ENCODE measurements at regions not wholly inside any gene's neighbourhood (a gene's known extent, or its start where the extent isn't known, plus 50 kb on each side); places are given as distances from the start of the nearest gene placed in this dataset.
"Not testable (repeated sequence)": the region's sequence is repeated elsewhere in the genome, so short reads cannot be mapped to it uniquely, and the experiment has no call there.

DNA sequence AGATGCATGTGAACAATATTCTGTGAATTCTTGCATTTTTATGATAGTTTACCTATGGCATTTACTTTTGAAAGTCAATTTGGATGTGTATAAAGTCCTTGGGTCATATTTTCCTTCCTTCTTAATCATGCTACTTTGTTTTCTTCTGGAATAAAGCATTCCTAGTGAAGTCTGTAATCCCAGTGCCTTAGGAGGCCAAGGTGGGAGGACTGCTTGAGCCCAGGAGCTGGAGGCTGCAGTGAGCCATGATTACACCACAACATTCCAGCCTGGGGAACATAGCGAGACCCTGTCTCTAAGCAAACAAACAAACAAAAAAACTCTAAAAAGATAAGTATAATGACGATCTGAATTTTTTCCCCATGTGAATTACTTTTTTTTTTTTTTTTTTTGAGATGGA is 69.7 kb upstream of the SYNCRIP start:
- H3K4me2 ChIP-seq (ENCODE audit: insufficient read depth, low read length) = no peak overlapping the region
- H3K79me2 ChIP-seq (ENCODE audit: insufficient read depth, low read length) = no peaks in the 10 kb centered on the region
- no peaks in the 10 kb centered on the region for H3K4me1 ChIP-seq (ENCODE audit: insufficient read depth, low read length)
- no peaks in the 10 kb centered on the region for H3K36me3 ChIP-seq (ENCODE audit: insufficient read depth, low read length)
- no peaks in the 10 kb centered on the region for H4K20me1 ChIP-seq (ENCODE audit: insufficient read depth, low read length)
- H2AFZ ChIP-seq (ENCODE audit: low read depth, low read length) = no peak overlapping the region
- no peak for DNase-seq
- ATAC-seq (ENCODE audit: insufficient read depth, low read depth) = no peak
- H3K9ac ChIP-seq (ENCODE audit: low read depth, low read length) = no peak overlapping the region
- H3K27me3 ChIP-seq (ENCODE audit: insufficient read depth, low read length, poor library complexity) = no peaks in the 10 kb centered on the region
- H3K27ac ChIP-seq (ENCODE audit: low read length) = no peak overlapping the region
- peaks cover 3% of the 10 kb centered on the region for H3K9me3 ChIP-seq (ENCODE audit: insufficient read depth, low read length, severe bottlenecking)
- TF ChIP-seq EZH2 (IDR thresholded peaks at IDR 0.05; ENCODE audit: borderline replicate concordance, low read depth, low read length, severe bottlenecking) (no peak), CTCF (IDR thresholded peaks at IDR 0.05; ENCODE audit: borderline replicate concordance, extremely low read depth, low read length, poor library complexity, severe bottlenecking) (no peak)
- H3K4me3 ChIP-seq (ENCODE audit: low read depth in 1 of 2, low read length in 2 of 2) = no peak overlapping the region

- H3K4me3 ChIP-seq (ENCODE audit: low read depth in 1 of 2, low read length in 2 of 2); DNase-seq; H2AFZ ChIP-seq (ENCODE audit: low read depth, low read length); H3K4me1 ChIP-seq (ENCODE audit: insufficient read depth, low read length); H3K27ac ChIP-seq (ENCODE audit: low read length); H3K27me3 ChIP-seq (ENCODE audit: insufficient read depth, low read length, poor library complexity); H3K4me2 ChIP-seq (ENCODE audit: insufficient read depth, low read length); H4K20me1 ChIP-seq (ENCODE audit: insufficient read depth, low read length); H3K36me3 ChIP-seq (ENCODE audit: insufficient read depth, low read length); H3K79me2 ChIP-seq (ENCODE audit: insufficient read depth, low read length); ATAC-seq (ENCODE audit: insufficient read depth, low read depth); H3K9ac ChIP-seq (ENCODE audit: low read depth, low read length): not testable (repeated sequence)
- H3K9me3 ChIP-seq (ENCODE audit: insufficient read depth, low read length, severe bottlenecking) = peaks cover 11% of the 10 kb centered on the region
These were observed 64.9 kb upstream of the SYNCRIP start for GRCh38 chr6:85707515-85708145.

DNA sequence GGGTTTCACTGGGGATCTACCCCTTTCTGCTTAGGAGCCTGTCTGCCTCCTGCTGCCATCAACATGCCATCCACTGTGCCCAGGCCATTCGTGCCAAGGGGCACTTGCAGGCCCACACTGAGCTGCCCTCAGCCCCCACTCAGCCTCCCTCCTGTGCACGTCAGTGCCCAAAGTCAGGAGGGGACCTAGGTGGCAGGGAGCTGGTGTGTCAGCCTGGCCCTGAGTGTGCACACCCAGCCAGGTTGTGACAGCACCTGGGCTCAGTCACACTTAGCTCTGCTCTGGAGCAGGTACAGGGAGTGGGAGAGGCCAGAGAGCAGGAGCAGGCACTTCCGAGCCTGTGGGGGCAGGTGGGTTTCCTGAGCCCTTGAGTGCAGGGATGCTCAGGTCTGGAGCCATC is 63.6 kb upstream of the SYNCRIP start:
- Histone ChIP-seq H3K9ac (ENCODE audit: low read depth, low read length) (no peak overlapping the region), H2AFZ (ENCODE audit: low read depth, low read length) (no peak overlapping the region), H3K4me3 (ENCODE audit: low read depth in 1 of 2, low read length in 2 of 2) (no peak overlapping the region), H3K27me3 (ENCODE audit: insufficient read depth, low read length, poor library complexity) (no peaks in the 10 kb centered on the region), H3K36me3 (ENCODE audit: insufficient read depth, low read length) (no peaks in the 10 kb centered on the region), H3K79me2 (ENCODE audit: insufficient read depth, low read length) (no peaks in the 10 kb centered on the region), H4K20me1 (ENCODE audit: insufficient read depth, low read length) (no peaks in the 10 kb centered on the region), H3K4me2 (ENCODE audit: insufficient read depth, low read length) (no peak overlapping the region), H3K9me3 (ENCODE audit: insufficient read depth, low read length, severe bottlenecking) (peaks cover 11% of the 10 kb centered on the region), H3K27ac (ENCODE audit: low read length) (no peak overlapping the region), H3K4me1 (ENCODE audit: insufficient read depth, low read length) (no peaks in the 10 kb centered on the region)
- ATAC-seq (ENCODE audit: insufficient read depth, low read depth) (no peak), DNase-seq (no peak)
- TF ChIP-seq CTCF (IDR thresholded peaks at IDR 0.05; ENCODE audit: borderline replicate concordance, extremely low read depth, low read length, poor library complexity, severe bottlenecking) (no peak), EZH2 (IDR thresholded peaks at IDR 0.05; ENCODE audit: borderline replicate concordance, low read depth, low read length, severe bottlenecking) (no peak)

DNA sequence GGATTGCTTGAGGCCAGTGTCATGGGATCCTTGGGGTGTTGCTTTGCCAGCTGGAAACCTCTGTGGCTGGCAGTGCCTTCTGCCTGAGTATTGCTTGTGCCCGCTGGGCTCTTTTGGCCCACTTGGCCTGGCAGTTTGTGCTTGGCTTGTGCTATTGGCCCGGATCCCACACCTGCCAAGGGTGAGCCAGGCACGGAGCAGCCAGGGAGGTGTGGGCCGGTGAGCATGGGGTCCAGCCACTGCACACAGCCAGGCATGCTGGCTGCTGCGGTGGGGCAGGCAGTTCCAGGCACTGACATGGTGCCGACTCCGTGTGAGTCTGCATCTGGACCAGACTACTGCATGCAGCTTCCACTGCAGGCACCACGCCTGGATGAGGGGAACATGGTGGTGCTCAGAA is 62.5 kb upstream of the SYNCRIP start:
- Histone ChIP-seq H3K4me2 (ENCODE audit: insufficient read depth, low read length) (no peak overlapping the region), H3K9ac (ENCODE audit: low read depth, low read length) (no peak overlapping the region), H3K79me2 (ENCODE audit: insufficient read depth, low read length) (no peaks in the 10 kb centered on the region), H3K9me3 (ENCODE audit: insufficient read depth, low read length, severe bottlenecking) (peaks cover 11% of the 10 kb centered on the region), H3K4me1 (ENCODE audit: insufficient read depth, low read length) (no peaks in the 10 kb centered on the region), H3K36me3 (ENCODE audit: insufficient read depth, low read length) (no peaks in the 10 kb centered on the region), H4K20me1 (ENCODE audit: insufficient read depth, low read length) (no peaks in the 10 kb centered on the region), H3K4me3 (ENCODE audit: low read depth in 1 of 2, low read length in 2 of 2) (no peak overlapping the region), H2AFZ (ENCODE audit: low read depth, low read length) (no peak overlapping the region), H3K27ac (ENCODE audit: low read length) (no peak overlapping the region), H3K27me3 (ENCODE audit: insufficient read depth, low read length, poor library complexity) (no peaks in the 10 kb centered on the region)
- no peak for DNase-seq
- ATAC-seq (ENCODE audit: insufficient read depth, low read depth) = no peak
- TF ChIP-seq CTCF (IDR thresholded peaks at IDR 0.05; ENCODE audit: borderline replicate concordance, extremely low read depth, low read length, poor library complexity, severe bottlenecking) (no peak), EZH2 (IDR thresholded peaks at IDR 0.05; ENCODE audit: borderline replicate concordance, low read depth, low read length, severe bottlenecking) (no peak)
